Activated CD4-positive, alpha-beta memory T cell treated with anti-CD3 and anti-CD28 coated beads for 36 hours (primary cell): ENCODE measurements at regions not wholly inside any gene's neighbourhood (a gene's known extent, or its start where the extent isn't known, plus 50 kb on each side); places are given as distances from the start of the nearest gene placed in this dataset.

Experiments
- CTCF ChIA-PET: fragments of 350-600 bp; sonication (Branson Sonifier 250); formaldehyde crosslinking; loops from one replicate; lab custom pipeline; 2021; ENCODE audit warnings: antibody characterized with exemption, inconsistent platforms; lab: Charles Lee
- POLR2A ChIA-PET: fragments of 350-600 bp; sonication (Branson Sonifier 250); formaldehyde crosslinking; loops from one replicate; lab custom pipeline; 2021; ENCODE audit warnings: antibody characterized with exemption; lab: Charles Lee
- DNase-seq: peaks from one replicate; pipeline ENCODE4 v3.0.0-alpha.2; 2020
- H3K27ac Mint-ChIP-seq: one replicate; pipeline ENCODE4 v1.8.0; 2021; ENCODE audit warnings: mixed read lengths
- H3K27me3 Mint-ChIP-seq: one replicate; pipeline ENCODE4 v1.8.0; 2021; ENCODE audit warnings: mixed read lengths
- H3K36me3 Mint-ChIP-seq: one replicate; pipeline ENCODE4 v1.8.0; 2021; ENCODE audit warnings: mixed read lengths
- H3K4me1 Mint-ChIP-seq: one replicate; pipeline ENCODE4 v1.8.0; 2021; ENCODE audit warnings: low read depth, mixed read lengths
- H3K4me3 Mint-ChIP-seq: one replicate; pipeline ENCODE4 v1.8.0; 2021; ENCODE audit warnings: mild to moderate bottlenecking, mixed read lengths
- H3K9me3 Mint-ChIP-seq: one replicate; pipeline ENCODE4 v1.8.0; 2021; ENCODE audit warnings: mixed read lengths
- intact Hi-C: fragments of 100-400 bp; cut with micrococcal nuclease; formaldehyde crosslinking; loops from one replicate; pipeline ENCODE4 v1.15.1; 2023

DNA sequence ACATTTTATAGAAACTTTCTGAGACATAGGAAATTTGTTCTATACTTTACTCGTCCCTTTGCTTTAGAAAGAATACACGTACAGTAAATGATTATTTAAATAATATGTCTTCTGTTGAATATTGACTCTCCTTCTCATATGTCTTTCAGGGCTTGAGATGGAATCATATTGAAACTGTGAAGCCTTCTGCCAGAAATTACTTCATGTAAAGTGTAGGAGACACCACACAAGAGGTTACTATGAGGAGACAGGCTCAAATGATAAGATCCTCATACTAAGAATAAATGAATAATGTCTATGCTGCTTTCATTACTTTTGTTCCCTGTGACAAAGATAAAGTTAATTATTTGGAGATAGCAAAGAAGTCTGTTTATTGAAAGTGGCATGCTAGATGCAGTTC, 1240.3 kb upstream of the MAP3K7 start:
- Mint-ChIP-seq H3K9me3 (peaks cover 4% of the 10 kb centered on the region), H3K4me1 (no peaks in the 10 kb centered on the region), H3K27ac (no peak overlapping the region), H3K27me3 (no peaks in the 10 kb centered on the region), H3K36me3 (no peaks in the 10 kb centered on the region), H3K4me3 (no peak overlapping the region)
- intact Hi-C loops = no loop called here
- no peak for DNase-seq
- CTCF ChIA-PET = no interaction called here
- POLR2A ChIA-PET = no interaction called here

GRCh38 chr6:91826128-91826527, 1239.3 kb upstream of the MAP3K7 start:
- Mint-ChIP-seq H3K27me3 (no peaks in the 10 kb centered on the region), H3K9me3 (peaks cover 4% of the 10 kb centered on the region), H3K4me3 (no peak overlapping the region), H3K4me1 (no peaks in the 10 kb centered on the region), H3K36me3 (no peaks in the 10 kb centered on the region), H3K27ac (no peak overlapping the region)
- POLR2A ChIA-PET = no interaction called here
- intact Hi-C loops = no loop called here
- CTCF ChIA-PET = no interaction called here
- no peak for DNase-seq

DNA sequence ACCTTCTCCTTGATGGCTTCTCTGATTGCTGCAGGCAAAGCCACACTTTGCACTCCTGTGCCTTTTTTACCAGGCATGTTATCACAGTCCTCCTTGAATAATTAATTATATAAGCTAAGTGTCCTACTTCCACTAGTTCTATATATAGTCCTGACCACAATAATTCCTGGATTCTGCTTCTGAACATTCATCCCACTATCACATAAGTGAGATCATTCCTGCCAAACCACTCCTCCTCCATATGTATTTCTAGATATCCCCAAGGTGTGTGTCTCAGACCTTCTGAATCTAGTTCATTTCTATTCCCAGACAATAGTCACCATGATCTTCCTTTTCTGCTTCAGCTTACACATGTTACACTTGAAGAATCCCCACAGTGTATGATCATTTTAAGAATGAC, 1237.5 kb upstream of the MAP3K7 start:
- H3K4me3 Mint-ChIP-seq = no peak overlapping the region
- POLR2A ChIA-PET = no interaction called here
- peaks cover 2% of the 10 kb centered on the region for H3K9me3 Mint-ChIP-seq
- no peaks in the 10 kb centered on the region for H3K27me3 Mint-ChIP-seq
- intact Hi-C loops = no loop called here
- H3K4me1 Mint-ChIP-seq = no peaks in the 10 kb centered on the region
- H3K27ac Mint-ChIP-seq = no peak overlapping the region
- CTCF ChIA-PET = no interaction called here
- DNase-seq = no peak
- H3K36me3 Mint-ChIP-seq = no peaks in the 10 kb centered on the region

DNA sequence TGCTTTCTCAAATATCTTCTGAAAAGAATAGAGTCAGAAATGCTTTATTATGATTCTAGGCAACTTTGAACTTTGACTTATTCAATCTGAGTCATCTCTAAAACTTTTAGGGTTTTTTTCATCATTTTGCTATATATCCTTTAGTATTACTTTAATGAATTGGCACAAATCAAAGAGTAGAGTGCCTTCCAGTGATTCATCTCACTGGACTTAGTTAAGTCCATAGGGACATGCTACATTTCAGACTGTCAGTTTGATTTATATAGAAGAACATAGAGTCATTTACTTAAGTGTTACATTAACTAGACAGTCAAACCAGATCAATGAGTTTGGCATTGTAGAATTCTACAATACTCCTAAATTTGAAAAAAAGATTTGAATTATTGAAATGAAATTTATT, 1235.7 kb upstream of the MAP3K7 start:
- no peaks in the 10 kb centered on the region for H3K36me3 Mint-ChIP-seq
- CTCF ChIA-PET = no interaction called here
- no peaks in the 10 kb centered on the region for H3K27me3 Mint-ChIP-seq
- H3K4me3 Mint-ChIP-seq = no peak overlapping the region
- intact Hi-C loops = no loop called here
- POLR2A ChIA-PET = no interaction called here
- H3K4me1 Mint-ChIP-seq = no peaks in the 10 kb centered on the region
- no peak overlapping the region for H3K27ac Mint-ChIP-seq
- DNase-seq = no peak
- peaks cover 5% of the 10 kb centered on the region for H3K9me3 Mint-ChIP-seq

DNA sequence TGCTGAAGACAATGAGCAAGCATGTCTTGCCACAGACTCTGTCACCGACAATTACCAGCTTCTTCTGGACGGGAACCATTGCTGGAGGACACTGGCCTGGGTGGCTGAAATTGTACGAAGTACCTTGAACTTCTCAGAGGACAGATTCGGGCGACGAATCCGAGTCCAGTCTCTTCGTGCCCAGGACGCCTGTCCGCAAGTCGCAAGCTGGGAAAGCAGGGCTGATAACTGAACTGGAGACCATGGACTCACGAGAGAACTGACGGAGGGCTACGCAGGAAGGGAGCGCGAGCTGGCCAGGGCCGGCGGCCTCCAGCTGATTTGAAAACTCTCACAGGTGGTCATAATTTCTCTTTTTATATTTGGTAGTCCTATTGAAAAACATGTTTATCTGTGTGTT, 1229.5 kb upstream of the MAP3K7 start:
- H3K36me3 Mint-ChIP-seq = no peaks in the 10 kb centered on the region
- no peak overlapping the region for H3K27ac Mint-ChIP-seq
- ChIA-PET CTCF (no interaction called here), POLR2A (no interaction called here)
- H3K4me3 Mint-ChIP-seq = no peak overlapping the region
- no peak for DNase-seq
- intact Hi-C loops = no loop called here
- H3K4me1 Mint-ChIP-seq = no peaks in the 10 kb centered on the region
- peaks cover 8% of the 10 kb centered on the region for H3K9me3 Mint-ChIP-seq
- no peaks in the 10 kb centered on the region for H3K27me3 Mint-ChIP-seq

- Mint-ChIP-seq H3K36me3 (no peaks in the 10 kb centered on the region), H3K27me3 (no peaks in the 10 kb centered on the region), H3K4me1 (no peaks in the 10 kb centered on the region), H3K27ac (no peak overlapping the region), H3K9me3 (peaks cover 8% of the 10 kb centered on the region), H3K4me3 (no peak overlapping the region)
- POLR2A ChIA-PET = no interaction called here
- intact Hi-C loops = no loop called here
- CTCF ChIA-PET = no interaction called here
- DNase-seq = no peak
Observed at GRCh38 chr6:91813641-91814040, 1226.8 kb upstream of the MAP3K7 start.

GRCh38 chr6:91812596-91813274, 1225.9 kb upstream of the MAP3K7 start:
- peaks cover 5% of the 10 kb centered on the region for H3K9me3 Mint-ChIP-seq
- DNase-seq = no peak
- no peaks in the 10 kb centered on the region for H3K4me1 Mint-ChIP-seq
- no peak overlapping the region for H3K4me3 Mint-ChIP-seq
- POLR2A ChIA-PET = no interaction called here
- H3K27me3 Mint-ChIP-seq = no peaks in the 10 kb centered on the region
- no peak overlapping the region for H3K27ac Mint-ChIP-seq
- CTCF ChIA-PET = no interaction called here
- intact Hi-C loops = no loop called here
- H3K36me3 Mint-ChIP-seq = no peaks in the 10 kb centered on the region

DNA sequence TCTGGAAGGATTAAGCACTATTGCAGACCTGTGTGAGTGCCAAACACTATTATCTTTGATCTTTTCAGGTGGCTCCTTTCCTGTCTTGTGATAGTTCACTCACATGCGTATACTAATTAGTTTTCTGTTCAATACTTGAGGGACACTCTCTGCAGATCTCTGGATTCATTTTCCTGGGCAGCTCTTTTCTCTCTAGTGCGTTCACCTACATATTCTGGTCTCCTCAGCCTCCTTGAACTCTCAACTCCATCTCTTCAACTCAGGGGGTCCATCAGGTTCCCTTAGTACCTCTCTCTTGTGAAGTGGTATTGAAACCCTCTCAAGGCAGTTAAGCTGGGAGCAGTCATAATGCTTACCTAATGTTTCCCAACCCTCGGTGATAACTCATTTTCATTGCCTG, 1218.1 kb upstream of the MAP3K7 start:
- ChIA-PET CTCF (no interaction called here), POLR2A (no interaction called here)
- no peak overlapping the region for H3K27ac Mint-ChIP-seq
- H3K9me3 Mint-ChIP-seq = no peaks in the 10 kb centered on the region
- DNase-seq = no peak
- no peaks in the 10 kb centered on the region for H3K27me3 Mint-ChIP-seq
- intact Hi-C loops = no loop called here
- H3K4me1 Mint-ChIP-seq = no peaks in the 10 kb centered on the region
- H3K36me3 Mint-ChIP-seq = no peaks in the 10 kb centered on the region
- H3K4me3 Mint-ChIP-seq = no peak overlapping the region

- Mint-ChIP-seq H3K4me1 (no peaks in the 10 kb centered on the region), H3K27me3 (no peaks in the 10 kb centered on the region), H3K27ac (no peak overlapping the region), H3K4me3 (no peak overlapping the region), H3K9me3 (no peaks in the 10 kb centered on the region), H3K36me3 (no peaks in the 10 kb centered on the region)
- ChIA-PET CTCF (no interaction called here), POLR2A (no interaction called here)
- intact Hi-C loops = no loop called here
- DNase-seq = no peak
Observed at GRCh38 chr6:91802431-91802830, 1215.6 kb upstream of the MAP3K7 start.

DNA sequence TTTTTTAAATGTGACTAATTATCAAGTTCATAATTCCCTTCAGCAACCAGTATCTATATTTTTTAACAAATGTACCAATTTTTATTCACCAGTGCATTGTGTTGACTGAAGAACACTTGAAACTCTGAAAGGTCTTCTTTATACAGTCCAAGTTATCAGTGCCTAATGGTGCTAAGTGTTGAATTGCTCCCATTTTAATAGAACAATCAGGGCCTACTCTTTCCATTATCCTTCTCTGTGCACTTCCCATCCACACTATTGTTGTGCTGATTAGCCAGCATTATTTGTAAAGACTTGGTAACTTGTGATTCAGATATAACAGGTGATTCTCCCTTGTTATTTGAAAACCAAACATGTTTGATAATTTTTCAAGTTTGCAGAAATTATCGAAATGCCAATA, 1209.7 kb upstream of the MAP3K7 start:
- intact Hi-C loops = no loop called here
- Mint-ChIP-seq H3K36me3 (no peaks in the 10 kb centered on the region), H3K9me3 (no peaks in the 10 kb centered on the region), H3K27ac (no peak overlapping the region), H3K27me3 (no peaks in the 10 kb centered on the region), H3K4me1 (no peaks in the 10 kb centered on the region), H3K4me3 (no peak overlapping the region)
- ChIA-PET POLR2A (no interaction called here), CTCF (no interaction called here)
- no peak for DNase-seq

- Mint-ChIP-seq H3K36me3 (no peaks in the 10 kb centered on the region), H3K27me3 (no peaks in the 10 kb centered on the region), H3K27ac (no peak overlapping the region), H3K4me3 (no peak overlapping the region), H3K4me1 (no peaks in the 10 kb centered on the region), H3K9me3 (peaks cover 4% of the 10 kb centered on the region)
- intact Hi-C loops = no loop called here
- CTCF ChIA-PET = no interaction called here
- no peak for DNase-seq
- POLR2A ChIA-PET = no interaction called here
Observed at GRCh38 chr6:91788501-91788900, 1201.6 kb upstream of the MAP3K7 start.

DNA sequence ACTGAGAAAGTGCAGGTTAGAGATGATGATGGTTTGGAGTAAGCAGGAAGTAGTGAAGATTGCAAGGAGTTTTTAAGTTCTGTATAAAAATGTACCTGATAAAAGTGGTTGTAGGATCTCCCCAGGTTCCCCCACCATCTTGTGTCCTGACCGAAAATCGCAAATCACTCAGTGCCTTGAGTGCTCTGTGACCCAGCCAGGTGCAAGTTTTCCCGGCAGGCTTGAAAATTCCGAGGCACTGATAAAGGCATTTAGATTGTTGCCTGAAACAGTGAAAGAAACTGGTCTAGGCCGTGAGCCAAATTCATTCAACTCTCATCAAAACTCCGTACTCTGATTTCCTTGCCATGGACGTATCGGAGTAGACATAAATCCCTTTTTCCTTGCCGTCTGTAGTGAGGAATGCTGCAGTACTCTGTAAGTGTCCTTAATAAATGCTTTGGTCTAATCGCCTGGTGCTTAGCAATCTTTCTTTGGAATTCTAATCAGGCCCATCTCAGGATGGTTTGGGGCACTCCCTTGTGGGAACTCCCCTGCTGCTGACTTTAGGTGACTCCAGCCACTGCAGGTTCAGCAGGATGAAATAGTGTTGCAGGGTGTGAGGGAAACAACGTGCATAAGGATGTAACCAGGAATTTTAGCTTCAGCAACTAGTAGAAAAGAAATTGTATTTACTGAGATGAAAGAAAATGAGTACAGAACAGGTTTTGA, 1199.8 kb upstream of the MAP3K7 start:
- no peak for DNase-seq
- Mint-ChIP-seq H3K27me3 (no peaks in the 10 kb centered on the region), H3K4me1 (no peaks in the 10 kb centered on the region), H3K9me3 (peaks cover 4% of the 10 kb centered on the region), H3K36me3 (no peaks in the 10 kb centered on the region), H3K4me3 (no peak overlapping the region), H3K27ac (no peak overlapping the region)
- ChIA-PET CTCF (no interaction called here), POLR2A (no interaction called here)
- intact Hi-C loops = no loop called here

DNA sequence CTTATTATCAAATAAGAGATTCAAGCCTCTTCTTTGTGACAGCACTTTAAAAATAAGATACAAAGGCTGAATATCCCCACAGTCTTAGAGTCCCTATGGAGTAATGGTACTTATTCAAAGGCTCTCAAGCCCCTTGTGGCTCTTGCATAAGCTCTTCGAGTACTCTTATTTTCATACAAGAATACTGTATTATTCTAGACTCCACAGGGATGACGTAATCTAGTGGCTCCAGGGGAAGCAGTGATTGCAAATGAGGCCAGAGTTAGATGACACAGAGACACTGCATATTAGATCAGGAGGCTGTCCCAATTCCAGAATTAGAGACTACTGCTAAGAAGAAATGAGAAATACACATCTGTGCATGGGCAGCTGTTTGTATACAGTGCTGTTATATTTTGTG, 1195.9 kb upstream of the MAP3K7 start:
- POLR2A ChIA-PET = no interaction called here
- Mint-ChIP-seq H3K36me3 (no peaks in the 10 kb centered on the region), H3K4me3 (no peak overlapping the region), H3K27me3 (no peaks in the 10 kb centered on the region), H3K9me3 (peaks cover 11% of the 10 kb centered on the region), H3K27ac (no peak overlapping the region), H3K4me1 (no peaks in the 10 kb centered on the region)
- DNase-seq = no peak
- intact Hi-C loops = no loop called here
- CTCF ChIA-PET = no interaction called here
